ENCODE measurements at regions not wholly inside any gene's neighbourhood (a gene's known extent, or its start where the extent isn't known, plus 50 kb on each side); places are given as distances from the start of the nearest gene placed in this dataset.
A peak's percentile ranks its signal among the peaks of the same experiment; 100 is the strongest.

- no peak for DNase-seq
Measured at GRCh38 chr3:76352051-76352450, 566.7 kb upstream of the ZNF717 start.

DNA sequence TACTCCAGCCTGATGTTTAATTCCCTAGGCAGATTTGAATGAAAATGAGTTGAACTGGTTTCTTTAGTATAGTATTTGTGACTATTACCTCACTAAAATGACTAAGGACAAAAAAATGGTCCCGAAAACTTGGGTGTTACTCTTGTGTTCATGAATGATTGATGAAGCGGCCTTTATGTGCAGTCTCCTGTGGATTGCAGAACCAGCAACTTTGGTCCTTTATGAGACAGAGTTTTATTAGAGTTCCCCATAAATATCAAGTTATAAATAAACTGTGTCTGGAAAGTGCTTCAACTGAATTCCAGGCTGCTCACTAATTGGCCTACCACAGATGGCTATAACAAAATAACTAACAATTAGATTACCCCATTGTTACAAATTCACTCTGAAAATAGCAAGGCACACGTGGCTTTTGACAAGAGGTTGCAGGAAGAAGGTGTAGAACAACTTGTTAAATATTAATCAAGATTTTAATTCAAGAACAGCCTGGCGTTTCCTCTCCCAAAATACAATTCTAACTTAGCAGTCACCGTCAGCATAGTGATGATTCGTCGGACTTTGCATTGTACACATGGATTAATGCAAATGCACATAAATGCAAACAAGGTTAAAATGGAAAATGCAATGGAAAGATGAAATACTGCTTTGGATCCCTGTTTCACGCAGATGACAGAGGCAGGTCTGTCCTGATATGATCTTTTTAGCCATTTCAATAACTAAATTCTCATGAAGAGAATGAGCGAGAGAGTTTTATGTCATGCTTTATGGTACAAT is 567.3 kb upstream of the ZNF717 start:
- no peak for DNase-seq

DNA sequence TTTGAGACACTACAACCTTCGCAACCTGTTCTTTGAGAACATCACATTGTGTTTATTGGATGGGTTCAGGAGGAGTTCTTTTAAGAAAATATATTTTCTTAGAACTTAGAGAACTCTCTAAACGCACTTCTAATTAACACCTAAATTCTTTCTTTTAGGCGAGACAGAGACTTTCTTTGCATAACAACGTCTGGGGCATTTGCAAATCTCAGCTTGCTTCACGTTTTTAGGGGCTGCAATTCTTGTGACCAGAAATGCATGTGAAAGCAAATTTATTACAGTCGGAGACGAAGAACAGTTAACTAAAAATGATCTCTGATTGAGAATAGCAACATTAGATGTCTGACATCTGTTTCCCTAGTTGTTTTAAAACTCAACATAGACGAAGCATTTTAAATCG is 568.3 kb upstream of the ZNF717 start:
- no peak for DNase-seq

DNA sequence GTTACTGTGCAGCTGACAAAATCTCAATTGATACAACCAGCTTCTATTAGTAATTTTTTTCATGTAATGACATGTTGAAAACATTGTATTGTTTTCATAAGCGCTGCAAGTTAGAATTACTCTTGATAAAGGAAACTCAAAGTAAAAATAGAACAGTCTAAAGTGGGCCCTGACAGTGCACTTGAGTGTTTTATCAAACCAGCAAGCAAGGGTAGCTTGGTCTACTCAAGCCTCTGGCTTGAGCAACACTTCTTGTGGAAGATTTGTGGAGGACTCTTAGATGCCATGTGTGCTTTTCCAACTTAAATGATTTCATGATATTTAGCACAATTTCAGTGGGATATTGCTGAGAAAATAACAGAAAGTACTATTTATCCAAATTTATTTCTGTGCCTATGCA is 575.7 kb upstream of the ZNF717 start:
- DNase-seq, result no peak

- peak in 1 of 2 experiments; percentile 2 for DNase-seq
Measured at GRCh38 chr3:76362643-76363042, 577.3 kb upstream of the ZNF717 start.

DNA sequence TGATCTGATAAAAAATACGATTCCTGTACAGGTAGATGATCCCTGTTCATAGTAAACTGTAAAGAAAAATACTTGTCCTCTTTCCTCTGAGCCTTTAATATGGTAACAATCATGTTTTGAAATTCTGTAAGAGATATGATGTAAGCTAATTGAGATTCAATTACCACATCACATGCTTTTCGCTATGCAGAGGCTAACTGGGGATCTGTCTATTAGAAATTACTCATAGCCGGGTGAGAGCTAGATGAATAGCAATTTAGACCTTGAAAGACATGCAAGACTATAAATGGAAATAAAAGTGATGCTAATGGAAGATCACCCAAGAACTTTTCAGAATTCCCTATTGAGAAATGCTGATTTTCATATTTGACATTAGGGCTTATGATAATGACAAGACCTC is 579.9 kb upstream of the ZNF717 start:
- DNase-seq, result no peak

DNA sequence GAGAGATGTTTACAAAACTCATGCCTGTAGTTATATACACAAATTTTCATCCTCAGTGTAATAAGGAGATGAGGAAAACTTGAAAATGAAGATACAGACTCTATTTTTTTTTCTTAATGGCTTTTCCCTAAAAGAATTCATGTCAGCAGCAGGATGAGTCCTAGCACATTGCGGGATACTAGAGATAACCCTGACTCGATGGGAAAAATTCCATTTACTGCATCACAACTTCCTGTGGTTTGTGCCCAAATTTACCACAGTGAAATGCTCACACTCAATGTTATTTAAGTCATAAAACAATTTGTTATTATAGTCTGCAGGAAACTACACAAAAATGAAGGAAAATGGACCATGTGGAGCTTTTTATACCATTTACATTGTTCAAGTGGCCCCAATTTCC is 581.9 kb upstream of the ZNF717 start:
- no peak for DNase-seq

DNA sequence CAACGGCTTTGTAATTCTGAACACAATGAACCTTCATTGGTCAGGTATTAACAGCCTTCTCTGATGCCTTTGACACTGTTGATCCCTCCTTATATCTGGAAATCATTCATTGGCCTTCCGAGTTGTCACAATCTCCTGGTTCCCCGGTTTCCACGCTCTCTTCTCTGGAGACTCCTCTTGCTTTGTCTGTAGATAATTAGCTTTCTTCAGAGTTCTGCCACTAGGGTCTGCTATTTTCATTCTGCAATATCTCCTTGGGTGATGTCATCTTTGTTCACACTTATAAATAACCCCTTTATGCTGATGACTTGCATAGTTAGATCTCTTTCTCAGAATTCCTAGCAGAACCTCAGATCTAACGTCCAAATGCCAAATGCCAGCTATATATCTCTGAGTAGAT is 583.8 kb upstream of the ZNF717 start:
- peak in 1 of 2 experiments; percentile 7 for DNase-seq

GRCh38 chr3:76370749-76371520 is 585.6 kb upstream of the ZNF717 start:
- DNase-seq, result no peak

- no peak for DNase-seq
Measured at GRCh38 chr3:76372497-76372896, 587.1 kb upstream of the ZNF717 start.

GRCh38 chr3:76377074-76377473 is 591.7 kb upstream of the ZNF717 start:
- no peak for DNase-seq

DNA sequence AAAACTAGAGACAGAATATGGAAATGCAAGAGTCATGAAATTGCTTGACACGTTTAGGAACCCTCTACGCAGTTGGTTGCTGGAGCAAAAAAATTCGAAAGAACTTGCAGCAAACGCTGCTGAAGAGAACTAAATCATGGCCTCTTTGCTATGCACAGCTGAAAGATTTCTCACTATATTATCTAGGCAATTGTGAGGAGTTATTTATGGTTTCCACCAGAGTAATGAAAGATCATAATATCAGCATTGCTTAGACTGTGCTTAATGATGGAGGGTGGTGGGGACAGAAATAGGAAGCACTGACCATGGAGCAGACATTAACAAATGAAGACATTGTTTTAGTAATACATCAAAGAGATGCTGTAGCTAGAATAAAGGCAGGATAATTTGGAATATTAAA is 593.4 kb upstream of the ZNF717 start:
- DNase-seq, result no peak

DNA sequence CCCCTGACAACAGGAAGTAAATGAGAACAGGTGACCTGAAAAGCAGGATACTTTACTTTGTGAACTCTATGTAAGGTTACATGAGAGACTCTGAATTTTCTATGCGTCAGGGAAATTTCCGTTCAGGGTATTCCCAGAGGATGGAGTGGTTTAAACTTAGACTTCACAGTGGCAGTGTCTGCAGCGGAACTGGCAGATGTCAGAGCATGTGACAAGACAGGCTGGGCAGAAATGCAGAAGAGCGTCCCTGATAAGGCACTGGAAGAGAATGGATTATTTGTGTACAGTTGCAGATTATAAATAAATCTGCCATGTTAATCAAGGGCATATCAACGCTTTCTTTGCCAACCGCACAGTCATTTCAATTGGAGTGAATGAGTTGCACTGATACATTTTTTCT is 598.4 kb upstream of the ZNF717 start:
- DNase-seq, result no peak

GRCh38 chr3:76387000-76387399 is 601.7 kb upstream of the ZNF717 start:
- no peak for DNase-seq

- no peak for DNase-seq
Measured at GRCh38 chr3:76400141-76400540, 614.8 kb upstream of the ZNF717 start.

DNA sequence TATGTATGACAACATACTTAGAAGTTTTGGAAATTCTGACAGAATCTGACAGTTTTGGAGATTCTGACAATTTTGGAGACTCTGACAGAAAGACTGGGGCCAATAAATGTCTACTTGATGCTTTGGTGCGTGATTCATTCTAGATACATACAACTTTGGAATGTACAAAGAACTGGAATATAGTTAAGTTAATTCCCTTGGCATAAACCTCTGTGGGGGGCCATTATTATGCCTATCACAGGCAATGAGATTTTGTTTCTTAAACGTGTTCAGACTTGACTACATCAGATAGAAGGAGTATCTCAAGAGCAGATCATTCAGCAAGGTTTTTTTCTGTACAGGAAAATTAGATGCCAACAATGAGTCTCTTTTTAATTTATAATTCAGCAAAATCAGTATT is 617.6 kb upstream of the ZNF717 start:
- no peak for DNase-seq

- no peak for DNase-seq
Measured at GRCh38 chr3:76403556-76403955, 618.2 kb upstream of the ZNF717 start.

DNA sequence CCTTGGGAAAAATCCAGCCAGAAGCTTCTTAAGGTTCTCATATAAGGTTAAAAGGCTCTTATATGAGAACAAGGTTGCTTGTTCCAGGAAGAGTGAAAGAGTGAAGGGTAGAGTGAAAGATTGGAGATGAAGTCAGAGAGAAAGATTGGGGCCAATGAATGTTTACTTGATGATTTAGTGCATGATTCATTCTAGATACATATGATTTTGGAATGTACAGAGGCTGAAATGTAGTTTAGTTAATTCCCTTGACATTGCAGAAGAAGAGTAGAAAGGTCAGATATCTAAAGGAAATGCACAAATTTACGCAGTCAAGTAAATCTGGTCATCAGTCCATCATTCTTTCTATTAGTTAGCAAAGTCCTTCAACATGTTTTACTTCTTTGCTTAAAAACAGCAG is 619.8 kb upstream of the ZNF717 start:
- no peak for DNase-seq

- no peak for DNase-seq
Measured at GRCh38 chr3:76410762-76411281, 625.5 kb upstream of the ZNF717 start.

DNA sequence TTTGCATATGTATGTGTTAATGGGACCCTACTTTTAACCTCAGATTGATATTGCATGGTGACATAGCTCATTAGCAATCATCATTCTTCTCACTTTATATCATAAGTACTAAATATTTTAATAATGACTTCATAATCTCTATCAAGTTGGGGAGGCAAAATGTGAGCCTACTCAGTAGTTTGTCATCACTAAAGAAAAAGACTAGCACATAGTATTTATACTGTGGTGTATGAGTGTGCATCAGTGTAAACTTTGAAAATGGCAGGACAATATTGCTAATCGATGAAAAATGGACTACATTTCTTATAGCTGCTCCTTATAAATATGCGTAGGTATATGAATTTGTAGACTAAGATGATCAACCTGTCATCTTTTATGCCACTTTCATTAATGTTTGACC is 624.5 kb upstream of the ROBO2 start:
- no peak for DNase-seq

DNA sequence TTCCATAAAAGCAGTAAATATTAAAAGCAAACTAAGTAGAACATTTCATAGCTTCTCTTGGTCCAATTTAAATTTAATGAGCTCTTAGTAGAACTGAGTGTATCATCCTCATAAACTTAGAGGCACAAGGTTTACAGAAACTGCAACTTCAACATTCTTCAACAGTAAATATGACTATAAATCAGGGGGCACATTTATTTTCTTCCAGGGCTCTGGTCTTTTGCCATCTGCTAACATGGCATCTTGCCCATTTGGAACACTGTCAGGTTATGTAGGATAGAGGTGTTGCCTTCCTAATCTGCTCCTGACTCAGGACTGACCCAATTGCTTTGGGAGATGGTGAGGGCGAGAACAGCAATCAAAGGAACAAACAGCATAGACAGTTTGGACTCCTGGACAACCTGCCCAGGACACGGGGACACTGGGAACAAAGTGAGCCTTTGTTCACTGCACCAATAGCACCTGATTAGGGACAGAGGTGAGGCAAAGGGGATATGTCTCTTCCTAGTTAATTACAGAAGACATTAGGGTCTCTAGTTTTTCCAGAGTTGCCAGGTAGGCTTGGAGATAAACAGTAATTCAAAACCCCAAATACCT is 610.2 kb upstream of the ROBO2 start:
- no peak for DNase-seq

DNA sequence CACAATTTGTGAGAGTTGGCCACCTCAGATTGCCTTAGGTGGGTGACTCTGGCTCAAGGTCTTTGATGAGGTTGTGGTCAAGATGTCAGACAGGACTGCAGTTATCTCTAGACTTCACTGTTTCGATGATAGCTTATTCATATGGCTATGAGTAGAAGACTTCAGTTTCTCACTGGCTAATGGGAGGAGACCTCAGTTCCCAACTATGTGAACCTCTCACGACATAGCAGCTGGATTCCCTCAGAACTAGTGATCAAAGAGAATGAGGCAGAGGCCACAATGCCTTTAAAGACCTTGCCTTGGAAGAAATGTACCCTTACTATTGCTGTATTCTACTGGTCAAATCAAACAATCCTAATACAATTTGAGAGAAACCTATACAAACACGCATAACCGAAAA is 607.5 kb upstream of the ROBO2 start:
- DNase-seq, result no peak

- DNase-seq, result no peak
Measured at GRCh38 chr3:76436894-76437293, 603.0 kb upstream of the ROBO2 start.

DNA sequence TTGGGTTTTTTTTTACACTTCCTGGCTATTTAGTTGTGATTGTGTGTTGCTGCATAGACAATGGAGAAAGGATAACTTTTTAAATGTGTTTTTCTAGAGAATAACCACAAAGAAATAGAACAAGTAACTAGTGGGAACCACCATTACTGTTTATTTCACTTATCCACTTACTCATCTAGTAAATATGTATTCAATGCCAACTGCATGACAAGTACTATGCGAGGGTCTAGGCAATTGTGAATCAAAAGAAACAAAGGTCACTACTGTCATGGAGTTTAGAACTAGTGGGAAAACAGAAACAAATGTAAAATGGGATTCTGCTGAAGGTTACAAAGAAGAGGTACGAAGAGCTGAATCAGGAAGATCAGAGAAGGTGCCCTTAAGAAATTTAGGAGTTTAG is 600.9 kb upstream of the ROBO2 start:
- no peak for DNase-seq
